ENCODE measurements at regions not wholly inside any gene's neighbourhood (a gene's known extent, or its start where the extent isn't known, plus 50 kb on each side); places are given as distances from the start of the nearest gene placed in this dataset.

GRCh38 chr3:94472511-94472910, 409.6 kb downstream of the NSUN3 start (continued):
- TF ChIP-seq, protein P1, sequence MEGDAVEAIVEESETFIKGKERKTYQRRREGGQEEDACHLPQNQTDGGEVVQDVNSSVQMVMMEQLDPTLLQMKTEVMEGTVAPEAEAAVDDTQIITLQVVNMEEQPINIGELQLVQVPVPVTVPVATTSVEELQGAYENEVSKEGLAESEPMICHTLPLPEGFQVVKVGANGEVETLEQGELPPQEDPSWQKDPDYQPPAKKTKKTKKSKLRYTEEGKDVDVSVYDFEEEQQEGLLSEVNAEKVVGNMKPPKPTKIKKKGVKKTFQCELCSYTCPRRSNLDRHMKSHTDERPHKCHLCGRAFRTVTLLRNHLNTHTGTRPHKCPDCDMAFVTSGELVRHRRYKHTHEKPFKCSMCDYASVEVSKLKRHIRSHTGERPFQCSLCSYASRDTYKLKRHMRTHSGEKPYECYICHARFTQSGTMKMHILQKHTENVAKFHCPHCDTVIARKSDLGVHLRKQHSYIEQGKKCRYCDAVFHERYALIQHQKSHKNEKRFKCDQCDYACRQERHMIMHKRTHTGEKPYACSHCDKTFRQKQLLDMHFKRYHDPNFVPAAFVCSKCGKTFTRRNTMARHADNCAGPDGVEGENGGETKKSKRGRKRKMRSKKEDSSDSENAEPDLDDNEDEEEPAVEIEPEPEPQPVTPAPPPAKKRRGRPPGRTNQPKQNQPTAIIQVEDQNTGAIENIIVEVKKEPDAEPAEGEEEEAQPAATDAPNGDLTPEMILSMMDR (conservative IDR thresholded peaks at IDR 0.05; ENCODE audit: low read depth in 2 of 2): no peak

GRCh38 chr3:94481226-94481898, 418.5 kb downstream of the NSUN3 start:
- Histone ChIP-seq H3K79me2 (replicated peaks; ENCODE audit: insufficient read depth) (no peaks in the 10 kb centered on the region), H3K4me1 (ENCODE audit: insufficient read depth) (peaks cover 4% of the 10 kb centered on the region; the same call in 1 of the 2 replicates), H2AFZ (no peak overlapping the region), H3K4me3 (no peak overlapping the region), H3K36me3 (ENCODE audit: insufficient read depth) (no peaks in the 10 kb centered on the region), H3K27me3 (ENCODE audit: insufficient read depth) (no peaks in the 10 kb centered on the region), H3K27ac (ENCODE audit: low read depth) (no peak overlapping the region), H3K9me2 (ENCODE audit: insufficient read depth) (no peaks in the 10 kb centered on the region), H4K20me1 (replicated peaks; ENCODE audit: insufficient read depth) (no peaks in the 10 kb centered on the region), H3K4me2 (no peak overlapping the region), H3F3A (replicated peaks; ENCODE audit: low read depth) (no peaks in the 10 kb centered on the region)
- DNase-seq (ENCODE audit: low spot score) (no peak), ATAC-seq (no peak)
- Mint-ChIP-seq H3K4me3 (no peak overlapping the region), H3K9me3 (peaks cover 13% of the 10 kb centered on the region), H3K4me1 (peaks cover 2% of the 10 kb centered on the region; the same call in 2 of the 3 replicates), H3K27ac (no peak overlapping the region), H3K36me3 (ENCODE audit: low read depth) (peaks cover 6% of the 10 kb centered on the region; the same call in 2 of the 3 replicates), H3K27me3 (ENCODE audit: insufficient read depth, low read depth, poor library complexity) (no peaks in the 10 kb centered on the region)
- TF ChIP-seq STAT1 (IDR thresholded peaks at IDR 0.05; ENCODE audit: unreplicated experiment): no peak
- TF ChIP-seq NANOG (IDR thresholded peaks at IDR 0.05; ENCODE audit: borderline replicate concordance): no peak
- no peak for TF ChIP-seq ZNF462 (CRISPR knock-in tag; IDR thresholded peaks at IDR 0.05)
- no peak for TF ChIP-seq EZH2phosphoT487 (IDR thresholded peaks at IDR 0.05; ENCODE audit: unreplicated experiment)
- no peak for TF ChIP-seq ETS1 (IDR thresholded peaks at IDR 0.05)
- TF ChIP-seq POLR2AphosphoS5 (IDR thresholded peaks at IDR 0.05; ENCODE audit: low read depth): no peak
- TF ChIP-seq CREB1 (CRISPR knock-in tag; IDR thresholded peaks at IDR 0.05; ENCODE audit: low read depth): no peak
- TF ChIP-seq, protein P2, sequence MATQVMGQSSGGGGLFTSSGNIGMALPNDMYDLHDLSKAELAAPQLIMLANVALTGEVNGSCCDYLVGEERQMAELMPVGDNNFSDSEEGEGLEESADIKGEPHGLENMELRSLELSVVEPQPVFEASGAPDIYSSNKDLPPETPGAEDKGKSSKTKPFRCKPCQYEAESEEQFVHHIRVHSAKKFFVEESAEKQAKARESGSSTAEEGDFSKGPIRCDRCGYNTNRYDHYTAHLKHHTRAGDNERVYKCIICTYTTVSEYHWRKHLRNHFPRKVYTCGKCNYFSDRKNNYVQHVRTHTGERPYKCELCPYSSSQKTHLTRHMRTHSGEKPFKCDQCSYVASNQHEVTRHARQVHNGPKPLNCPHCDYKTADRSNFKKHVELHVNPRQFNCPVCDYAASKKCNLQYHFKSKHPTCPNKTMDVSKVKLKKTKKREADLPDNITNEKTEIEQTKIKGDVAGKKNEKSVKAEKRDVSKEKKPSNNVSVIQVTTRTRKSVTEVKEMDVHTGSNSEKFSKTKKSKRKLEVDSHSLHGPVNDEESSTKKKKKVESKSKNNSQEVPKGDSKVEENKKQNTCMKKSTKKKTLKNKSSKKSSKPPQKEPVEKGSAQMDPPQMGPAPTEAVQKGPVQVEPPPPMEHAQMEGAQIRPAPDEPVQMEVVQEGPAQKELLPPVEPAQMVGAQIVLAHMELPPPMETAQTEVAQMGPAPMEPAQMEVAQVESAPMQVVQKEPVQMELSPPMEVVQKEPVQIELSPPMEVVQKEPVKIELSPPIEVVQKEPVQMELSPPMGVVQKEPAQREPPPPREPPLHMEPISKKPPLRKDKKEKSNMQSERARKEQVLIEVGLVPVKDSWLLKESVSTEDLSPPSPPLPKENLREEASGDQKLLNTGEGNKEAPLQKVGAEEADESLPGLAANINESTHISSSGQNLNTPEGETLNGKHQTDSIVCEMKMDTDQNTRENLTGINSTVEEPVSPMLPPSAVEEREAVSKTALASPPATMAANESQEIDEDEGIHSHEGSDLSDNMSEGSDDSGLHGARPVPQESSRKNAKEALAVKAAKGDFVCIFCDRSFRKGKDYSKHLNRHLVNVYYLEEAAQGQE (IDR thresholded peaks at IDR 0.05; ENCODE audit: unreplicated experiment): no peak
- no peak for TF ChIP-seq ZNF331 (CRISPR knock-in tag; IDR thresholded peaks at IDR 0.05; ENCODE audit: low read depth)

Data from GM23338 (cell line).